IMR-90 (cell line): ENCODE measurements at regions not wholly inside any gene's neighbourhood (a gene's known extent, or its start where the extent isn't known, plus 50 kb on each side); places are given as distances from the start of the nearest gene placed in this dataset.

Source experiments
- ATAC-seq: fragments of 200-7000 bp; cut with Tn5 transposase; 2 replicates; pipeline ENCODE4 v1.9.1; 2020; ENCODE audit warnings: low read depth, mild to moderate bottlenecking, moderate library complexity
- BruUV-seq: library from RNA; stranded (reverse); fragments of 400-500 nt; replicated peaks from 2 replicates; lab custom pipeline; 2021; lab: Mats Ljungman, UMichigan
- CTCF ChIA-PET: fragments of 300-600 bp; formaldehyde crosslinking; extraction: SDS; loops from one replicate; lab custom pipeline; 2021; ENCODE audit warnings: antibody characterized with exemption; lab: Yijun Ruan, JAX
- POLR2A ChIA-PET: fragments of 300-600 bp; sonication (Branson Sonifier 250); formaldehyde crosslinking; loops from one replicate; lab custom pipeline; 2022; ENCODE audit warnings: antibody characterized with exemption; ENCODE audit not compliant: unreplicated experiment; lab: Charles Lee
- DNase-seq: peaks from one replicate; pipeline ENCODE4 v3.0.0; 2013
- H2AFZ ChIP-seq: replicated peaks from 2 replicates; pipeline ENCODE3; 2013; ENCODE audit warnings: low read length, mild to moderate bottlenecking; ENCODE audit not compliant: poor library complexity
- H2AK5ac ChIP-seq: 2 replicates; pipeline ENCODE4 v1.6.1; 2013; ENCODE audit warnings: low read depth, low read length, inconsistent platforms
- H2AK9ac ChIP-seq: replicated peaks from 2 replicates; pipeline ENCODE3; 2013; ENCODE audit warnings: mild to moderate bottlenecking, low read depth, low read length, moderate library complexity; ENCODE audit not compliant: poor library complexity
- H2BK120ac ChIP-seq: 2 replicates; pipeline ENCODE4 v1.6.1; 2013; ENCODE audit warnings: low read depth, low read length, inconsistent platforms
- H2BK15ac ChIP-seq: 3 replicates; pipeline ENCODE4 v1.6.1; 2013; ENCODE audit warnings: low read depth, low read length, inconsistent platforms
- H2BK20ac ChIP-seq: 2 replicates; pipeline ENCODE4 v1.6.1; 2013; ENCODE audit warnings: low read depth, mild to moderate bottlenecking, inconsistent platforms, low read length, moderate library complexity
- H2BK5ac ChIP-seq: 2 replicates; pipeline ENCODE4 v1.6.1; 2013; ENCODE audit warnings: mild to moderate bottlenecking, low read depth, low read length, inconsistent platforms; ENCODE audit not compliant: poor library complexity, severe bottlenecking
- H3K14ac ChIP-seq: replicated peaks from 2 replicates; pipeline ENCODE4 v1.6.1; 2013; ENCODE audit warnings: low read depth, low read length, inconsistent platforms
- H3K18ac ChIP-seq: 2 replicates; pipeline ENCODE4 v1.6.1; 2013; ENCODE audit warnings: low read depth, low read length, control low read depth
- H3K23ac ChIP-seq: 2 replicates; pipeline ENCODE4 v1.6.1; 2013; ENCODE audit warnings: low read depth, low read length, inconsistent platforms
- H3K27ac ChIP-seq: 2 replicates; pipeline ENCODE4 v1.5.1; 2013; ENCODE audit warnings: mild to moderate bottlenecking, control low read depth, low read length; ENCODE audit not compliant: insufficient read depth
- H3K27me3 ChIP-seq: 2 replicates; pipeline ENCODE4 v1.6.1; 2013; ENCODE audit warnings: low read length; ENCODE audit not compliant: control insufficient read depth, insufficient read depth
- H3K36me3 ChIP-seq: 2 replicates; pipeline ENCODE4 v1.6.1; 2013; ENCODE audit warnings: low read length, mixed read lengths; ENCODE audit not compliant: control insufficient read depth, insufficient read depth
- H3K4ac ChIP-seq: 2 replicates; pipeline ENCODE4 v1.6.1; 2013; ENCODE audit warnings: low read depth, low read length, inconsistent platforms
- H3K4me1 ChIP-seq: 2 replicates; pipeline ENCODE4 v1.6.1; 2013; ENCODE audit warnings: low read length, mixed read lengths; ENCODE audit not compliant: control insufficient read depth, insufficient read depth
- H3K4me2 ChIP-seq: 2 replicates; pipeline ENCODE4 v1.6.1; 2013; ENCODE audit warnings: low read depth, mild to moderate bottlenecking, control low read depth, low read length, moderate library complexity
- H3K4me3 ChIP-seq: 2 replicates; pipeline ENCODE4 v1.5.1; 2013; ENCODE audit warnings: low read depth, mild to moderate bottlenecking, control low read depth, low read length, moderate library complexity; ENCODE audit not compliant: insufficient read depth
- H3K56ac ChIP-seq: 2 replicates; pipeline ENCODE4 v1.6.1; 2013; ENCODE audit warnings: low read length, inconsistent platforms; ENCODE audit not compliant: insufficient read depth; ENCODE audit errors: extremely low read depth
- H3K79me1 ChIP-seq, 2 experiments: 2 replicates each; pipeline ENCODE4 v1.6.1; 2013; ENCODE audit warnings: low read length in 2 of 2, inconsistent platforms in 1 of 2, low read depth in 1 of 2
- H3K9ac ChIP-seq: 2 replicates; pipeline ENCODE4 v1.6.1; 2013; ENCODE audit warnings: low read depth, low read length, control low read depth
- H3K9me1 ChIP-seq: 2 replicates; pipeline ENCODE4 v1.6.1; 2013; ENCODE audit warnings: low read length, inconsistent platforms; ENCODE audit not compliant: insufficient read depth
- H3K9me3 ChIP-seq: 2 replicates; pipeline ENCODE4 v1.6.1; 2013; ENCODE audit warnings: low read length; ENCODE audit not compliant: control insufficient read depth, insufficient read depth
- H4K20me1 ChIP-seq: 2 replicates; pipeline ENCODE4 v1.6.1; 2013; ENCODE audit warnings: low read length, inconsistent platforms; ENCODE audit not compliant: insufficient read depth
- H4K5ac ChIP-seq: 2 replicates; pipeline ENCODE4 v1.6.1; 2013; ENCODE audit warnings: mild to moderate bottlenecking, low read depth, low read length, control low read depth
- H4K8ac ChIP-seq, 2 experiments: 2 replicates each; pipeline ENCODE4 v1.6.1; 2013; ENCODE audit warnings: low read depth in 2 of 2, low read length in 2 of 2, control low read depth in 1 of 2, inconsistent platforms in 1 of 2
- H4K91ac ChIP-seq: 2 replicates; pipeline ENCODE4 v1.6.1; 2013; ENCODE audit warnings: low read depth, low read length, inconsistent platforms; ENCODE audit not compliant: insufficient read depth
- BHLHE40 ChIP-seq: fragments of 150-350 bp; IDR thresholded peaks from 2 replicates; pipeline ENCODE4 v1.6.1; 2016; ENCODE audit warnings: mild to moderate bottlenecking, low read depth, low read length
- CEBPB ChIP-seq: IDR thresholded peaks from 2 replicates; pipeline ENCODE4 v1.6.1; 2012; ENCODE audit warnings: low read depth, low read length, improper control_type of control experiment
- FOS ChIP-seq: fragments of 150-350 bp; IDR thresholded peaks from 2 replicates; pipeline ENCODE4 v1.6.1; 2016; ENCODE audit warnings: low read depth, low read length
- MAZ ChIP-seq: IDR thresholded peaks from 2 replicates; pipeline ENCODE4 v1.6.1; 2012; ENCODE audit warnings: low read depth, mild to moderate bottlenecking, low read length, improper control_type of control experiment, moderate library complexity, borderline replicate concordance
- MXI1 ChIP-seq: IDR thresholded peaks from 2 replicates; pipeline ENCODE4 v1.6.1; 2012; ENCODE audit warnings: low read depth, mild to moderate bottlenecking, low read length, moderate library complexity, borderline replicate concordance
- NFE2L2 ChIP-seq: fragments of 150-350 bp; IDR thresholded peaks from 2 replicates; pipeline ENCODE4 v1.6.1; 2016; ENCODE audit warnings: low read depth, mild to moderate bottlenecking, low read length
- POLR2A ChIP-seq: IDR thresholded peaks from 2 replicates; pipeline ENCODE4 v1.6.1; 2012; ENCODE audit warnings: mild to moderate bottlenecking, low read depth, low read length
- RCOR1 ChIP-seq: IDR thresholded peaks from 2 replicates; pipeline ENCODE4 v1.6.1; 2012; ENCODE audit warnings: mild to moderate bottlenecking, low read length, improper control_type of control experiment; ENCODE audit not compliant: insufficient replicate concordance
- RFX5 ChIP-seq: IDR thresholded peaks from 2 replicates; pipeline ENCODE4 v1.8.0; 2012; ENCODE audit warnings: low read depth, mild to moderate bottlenecking, low read length, moderate library complexity
- SMC3 ChIP-seq: fragments of 150-350 bp; IDR thresholded peaks from 2 replicates; pipeline ENCODE4 v1.6.1; 2016; ENCODE audit warnings: low read depth, mild to moderate bottlenecking, antibody characterized with exemption, low read length, moderate library complexity
- WGBS, 2 experiments: methylation state at CpG; one replicate each; pipeline versions ENCODE4 v1.1.5 to v1.1.7; 2013; ENCODE audit warnings: missing lambda C conversion rate in 2 of 2; ENCODE audit not compliant: insufficient read length in 1 of 2; ENCODE audit errors: extremely low coverage in 2 of 2; 5-methylcytosine and 5-hydroxymethylcytosine counted together
- dilution Hi-C: fragments of 300-500 bp; cut with HindIII; formaldehyde crosslinking; loops from one replicate; pipeline ENCODE4 v1.14.3; 2018; ENCODE audit warnings: low sequenced_read_pairs; ENCODE audit not compliant: unreplicated experiment
- in situ Hi-C: fragments of 300-500 bp; cut with MboI; formaldehyde crosslinking; loops from 3 replicates; pipeline ENCODE4 v1.14.3; 2019; ENCODE audit warnings: low sequenced_read_pairs, inconsistent platforms, mixed read lengths
- intact Hi-C: fragments of 100-400 bp; cut with micrococcal nuclease; formaldehyde crosslinking; loops from 2 replicates; pipeline ENCODE4 v1.10.0; 2022
- TF ChIP-seq, protein P1 (sequence below): fragments of 150-350 bp; IDR thresholded peaks from 2 replicates; pipeline ENCODE4 v1.6.1; 2017; ENCODE audit warnings: mild to moderate bottlenecking, antibody characterized with exemption, low read length, low read depth
- TF ChIP-seq, protein P2 (sequence below): fragments of 150-350 bp; IDR thresholded peaks from 2 replicates; pipeline ENCODE4 v1.6.1; 2016; ENCODE audit warnings: low read depth, mild to moderate bottlenecking, low read length, moderate library complexity, borderline replicate concordance
- TF ChIP-seq, protein P3 (sequence below): conservative IDR thresholded peaks from 2 replicates; pipeline ENCODE4 v1.5.1; 2012; ENCODE audit warnings: mild to moderate bottlenecking, low read depth, low read length, improper control_type of control experiment

GRCh38 chr12:34294137-34294536, 271.8 kb downstream of the ALG10 start (continued):
- no peak for TF ChIP-seq RCOR1
- no peak for TF ChIP-seq FOS
- no peak for TF ChIP-seq MXI1
- no peak for TF ChIP-seq MAZ

DNA sequence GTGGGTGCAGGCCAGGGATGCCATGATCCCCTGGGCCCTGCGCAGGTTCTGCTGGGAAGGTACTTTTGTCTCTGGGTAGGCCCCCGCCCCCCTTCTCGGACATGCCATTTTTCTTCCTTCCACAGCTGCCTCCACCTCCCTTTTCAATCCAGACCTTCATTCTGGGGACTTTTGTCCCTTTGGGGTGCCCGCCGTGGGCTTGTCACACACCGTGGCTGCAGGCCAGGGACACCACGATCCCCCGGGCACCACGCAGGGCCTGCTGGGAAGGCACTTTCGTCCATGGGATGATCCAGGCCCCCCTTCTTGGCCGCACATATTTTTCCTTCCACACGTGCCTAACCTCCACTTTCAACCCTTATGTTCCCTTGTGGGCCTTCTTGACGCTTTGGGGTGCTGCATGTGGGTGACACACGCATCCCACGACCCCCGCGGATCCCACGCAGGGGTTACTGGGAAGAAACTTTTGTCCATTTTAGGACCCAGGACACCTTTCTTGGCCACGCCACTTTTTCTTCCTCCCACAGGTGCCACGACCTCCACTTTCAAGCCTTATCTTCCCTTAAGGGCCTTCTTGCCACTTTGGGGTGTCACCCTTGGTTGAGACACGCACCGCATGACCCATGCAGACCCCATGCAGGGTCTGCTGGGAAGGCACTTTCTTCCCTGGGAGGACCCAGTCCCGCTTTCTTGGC, 272.5 kb downstream of the ALG10 start:
- H3K27ac ChIP-seq = no peak overlapping the region
- POLR2A ChIA-PET = no interaction called here
- peak overlapping the region; percentile 42 for H2AK9ac ChIP-seq
- H3K18ac ChIP-seq = no peak overlapping the region
- DNase-seq (no peak), ATAC-seq (no peak)
- H3K9me1 ChIP-seq = no peaks in the 10 kb centered on the region
- no TSS peak for BruUV-seq
- H3K9ac ChIP-seq = no peak overlapping the region
- CTCF ChIA-PET = no interaction called here
- H3K79me1 ChIP-seq = no peaks in the 10 kb centered on the region
- H4K8ac ChIP-seq = no peak overlapping the region
- no peaks in the 10 kb centered on the region for H3K4me1 ChIP-seq
- no peak overlapping the region for H3K14ac ChIP-seq
- no peaks in the 10 kb centered on the region for H3K36me3 ChIP-seq
- H2AK5ac ChIP-seq = no peak overlapping the region
- no peak overlapping the region for H2BK15ac ChIP-seq
- H2BK20ac ChIP-seq = no peak overlapping the region
- peaks cover 73% of the 10 kb centered on the region for H3K9me3 ChIP-seq
- no peak overlapping the region for H4K91ac ChIP-seq
- no peak overlapping the region for H3K4me2 ChIP-seq
- dilution Hi-C loops = no loop called here
- no peak overlapping the region for H2BK120ac ChIP-seq
- H3K27me3 ChIP-seq = no peaks in the 10 kb centered on the region
- no peaks in the 10 kb centered on the region for H4K20me1 ChIP-seq
- intact Hi-C loops = no loop called here
- H3K4me3 ChIP-seq = no peak overlapping the region
- H3K23ac ChIP-seq = no peak overlapping the region
- 74% methylated on average over 13 of the region's 23 CpGs; no CpG with 5 or more reads in 1 of the 2 experiments for whole genome bisulfite sequencing, 2 experiments
- H4K5ac ChIP-seq = no peak overlapping the region
- in situ Hi-C loops = no loop called here
- no peak overlapping the region for H3K4ac ChIP-seq
- H2BK5ac ChIP-seq = no peak overlapping the region
- H2AFZ ChIP-seq = no peak overlapping the region
- H3K56ac ChIP-seq = no peak overlapping the region
- TF ChIP-seq POLR2A = no peak
- no peak for TF ChIP-seq RFX5
- TF ChIP-seq SMC3 = no peak
- no peak for TF ChIP-seq BHLHE40
- TF ChIP-seq, protein P1, sequence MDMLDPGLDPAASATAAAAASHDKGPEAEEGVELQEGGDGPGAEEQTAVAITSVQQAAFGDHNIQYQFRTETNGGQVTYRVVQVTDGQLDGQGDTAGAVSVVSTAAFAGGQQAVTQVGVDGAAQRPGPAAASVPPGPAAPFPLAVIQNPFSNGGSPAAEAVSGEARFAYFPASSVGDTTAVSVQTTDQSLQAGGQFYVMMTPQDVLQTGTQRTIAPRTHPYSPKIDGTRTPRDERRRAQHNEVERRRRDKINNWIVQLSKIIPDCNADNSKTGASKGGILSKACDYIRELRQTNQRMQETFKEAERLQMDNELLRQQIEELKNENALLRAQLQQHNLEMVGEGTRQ = no peak
- TF ChIP-seq MXI1 = no peak
- TF ChIP-seq NFE2L2 = no peak
- no peak for TF ChIP-seq RCOR1
- TF ChIP-seq, protein P2, sequence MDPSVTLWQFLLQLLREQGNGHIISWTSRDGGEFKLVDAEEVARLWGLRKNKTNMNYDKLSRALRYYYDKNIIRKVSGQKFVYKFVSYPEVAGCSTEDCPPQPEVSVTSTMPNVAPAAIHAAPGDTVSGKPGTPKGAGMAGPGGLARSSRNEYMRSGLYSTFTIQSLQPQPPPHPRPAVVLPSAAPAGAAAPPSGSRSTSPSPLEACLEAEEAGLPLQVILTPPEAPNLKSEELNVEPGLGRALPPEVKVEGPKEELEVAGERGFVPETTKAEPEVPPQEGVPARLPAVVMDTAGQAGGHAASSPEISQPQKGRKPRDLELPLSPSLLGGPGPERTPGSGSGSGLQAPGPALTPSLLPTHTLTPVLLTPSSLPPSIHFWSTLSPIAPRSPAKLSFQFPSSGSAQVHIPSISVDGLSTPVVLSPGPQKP = no peak
- no peak for TF ChIP-seq FOS
- no peak for TF ChIP-seq MAZ
- TF ChIP-seq, protein P3, sequence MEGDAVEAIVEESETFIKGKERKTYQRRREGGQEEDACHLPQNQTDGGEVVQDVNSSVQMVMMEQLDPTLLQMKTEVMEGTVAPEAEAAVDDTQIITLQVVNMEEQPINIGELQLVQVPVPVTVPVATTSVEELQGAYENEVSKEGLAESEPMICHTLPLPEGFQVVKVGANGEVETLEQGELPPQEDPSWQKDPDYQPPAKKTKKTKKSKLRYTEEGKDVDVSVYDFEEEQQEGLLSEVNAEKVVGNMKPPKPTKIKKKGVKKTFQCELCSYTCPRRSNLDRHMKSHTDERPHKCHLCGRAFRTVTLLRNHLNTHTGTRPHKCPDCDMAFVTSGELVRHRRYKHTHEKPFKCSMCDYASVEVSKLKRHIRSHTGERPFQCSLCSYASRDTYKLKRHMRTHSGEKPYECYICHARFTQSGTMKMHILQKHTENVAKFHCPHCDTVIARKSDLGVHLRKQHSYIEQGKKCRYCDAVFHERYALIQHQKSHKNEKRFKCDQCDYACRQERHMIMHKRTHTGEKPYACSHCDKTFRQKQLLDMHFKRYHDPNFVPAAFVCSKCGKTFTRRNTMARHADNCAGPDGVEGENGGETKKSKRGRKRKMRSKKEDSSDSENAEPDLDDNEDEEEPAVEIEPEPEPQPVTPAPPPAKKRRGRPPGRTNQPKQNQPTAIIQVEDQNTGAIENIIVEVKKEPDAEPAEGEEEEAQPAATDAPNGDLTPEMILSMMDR = no peak
- TF ChIP-seq CEBPB = no peak
